Cardiac muscle cell (in vitro differentiated cells and primary cell): ENCODE measurements at regions not wholly inside any gene's neighbourhood (a gene's known extent, or its start where the extent isn't known, plus 50 kb on each side); places are given as distances from the start of the nearest gene placed in this dataset.

ENCODE experiments used
- DNase-seq, 2 donors: peaks; one replicate each; pipeline versions ENCODE4 v3.0.0 to v3.0.0-alpha.2; 2010 to 2017; ENCODE audit warnings: low read depth in 1 of 2, low spot score in 1 of 2
- H3K27ac ChIP-seq: fragments of 200-600 bp; sonication (generic); 2 replicates; pipeline ENCODE4 v1.5.1; 2016
- H3K27me3 ChIP-seq: fragments of 200-600 bp; sonication (generic); 2 replicates; pipeline ENCODE4 v1.6.0; 2016; ENCODE audit warnings: control low read depth
- H3K36me3 ChIP-seq: fragments of 200-600 bp; sonication (generic); 2 replicates; pipeline ENCODE4 v1.5.1; 2016; ENCODE audit warnings: control low read depth
- H3K4me1 ChIP-seq: fragments of 200-600 bp; sonication (generic); 2 replicates; pipeline ENCODE4 v1.8.1; 2017; ENCODE audit warnings: low read depth, mild to moderate bottlenecking, mixed run types
- H3K4me3 ChIP-seq: fragments of 200-600 bp; sonication (generic); 2 replicates; pipeline ENCODE4 v1.5.1; 2016; ENCODE audit warnings: mild to moderate bottlenecking
- H3K9me3 ChIP-seq: fragments of 200-600 bp; sonication (generic); 2 replicates; pipeline ENCODE4 v1.5.1; 2017; ENCODE audit warnings: low read depth, mild to moderate bottlenecking, control low read depth
- TF ChIP-seq, protein P1 (sequence below): IDR thresholded peaks from 2 replicates; pipeline ENCODE4 v1.5.1; 2012; ENCODE audit warnings: low read depth, mild to moderate bottlenecking, low read length

DNA sequence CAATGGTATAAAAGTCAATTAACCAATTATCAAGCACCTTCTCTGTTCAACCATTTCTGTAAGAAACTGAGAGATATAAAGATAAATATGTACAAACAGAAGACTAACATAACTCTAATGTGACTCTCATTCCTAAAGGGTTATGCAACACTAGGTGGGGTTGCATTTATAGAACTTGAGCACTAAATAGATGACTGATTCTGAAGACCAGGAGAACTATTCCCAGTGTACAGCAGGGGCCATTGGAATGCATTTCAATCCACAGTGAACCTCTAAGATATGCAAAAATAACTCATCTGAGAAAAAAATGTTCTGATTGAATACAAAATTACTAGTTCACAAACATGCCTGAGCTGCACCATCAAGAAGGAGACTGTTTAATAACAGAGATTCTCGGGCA, 341.2 kb upstream of the STEAP1 start:
- no peaks in the 10 kb centered on the region for H3K36me3 ChIP-seq
- DNase-seq, result no peak
- H3K4me1 ChIP-seq, result no peaks in the 10 kb centered on the region
- no peaks in the 10 kb centered on the region for H3K9me3 ChIP-seq
- TF ChIP-seq, protein P1, sequence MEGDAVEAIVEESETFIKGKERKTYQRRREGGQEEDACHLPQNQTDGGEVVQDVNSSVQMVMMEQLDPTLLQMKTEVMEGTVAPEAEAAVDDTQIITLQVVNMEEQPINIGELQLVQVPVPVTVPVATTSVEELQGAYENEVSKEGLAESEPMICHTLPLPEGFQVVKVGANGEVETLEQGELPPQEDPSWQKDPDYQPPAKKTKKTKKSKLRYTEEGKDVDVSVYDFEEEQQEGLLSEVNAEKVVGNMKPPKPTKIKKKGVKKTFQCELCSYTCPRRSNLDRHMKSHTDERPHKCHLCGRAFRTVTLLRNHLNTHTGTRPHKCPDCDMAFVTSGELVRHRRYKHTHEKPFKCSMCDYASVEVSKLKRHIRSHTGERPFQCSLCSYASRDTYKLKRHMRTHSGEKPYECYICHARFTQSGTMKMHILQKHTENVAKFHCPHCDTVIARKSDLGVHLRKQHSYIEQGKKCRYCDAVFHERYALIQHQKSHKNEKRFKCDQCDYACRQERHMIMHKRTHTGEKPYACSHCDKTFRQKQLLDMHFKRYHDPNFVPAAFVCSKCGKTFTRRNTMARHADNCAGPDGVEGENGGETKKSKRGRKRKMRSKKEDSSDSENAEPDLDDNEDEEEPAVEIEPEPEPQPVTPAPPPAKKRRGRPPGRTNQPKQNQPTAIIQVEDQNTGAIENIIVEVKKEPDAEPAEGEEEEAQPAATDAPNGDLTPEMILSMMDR, result no peak
- no peak overlapping the region for H3K4me3 ChIP-seq
- H3K27ac ChIP-seq, result no peak overlapping the region
- H3K27me3 ChIP-seq, result no peaks in the 10 kb centered on the region

DNA sequence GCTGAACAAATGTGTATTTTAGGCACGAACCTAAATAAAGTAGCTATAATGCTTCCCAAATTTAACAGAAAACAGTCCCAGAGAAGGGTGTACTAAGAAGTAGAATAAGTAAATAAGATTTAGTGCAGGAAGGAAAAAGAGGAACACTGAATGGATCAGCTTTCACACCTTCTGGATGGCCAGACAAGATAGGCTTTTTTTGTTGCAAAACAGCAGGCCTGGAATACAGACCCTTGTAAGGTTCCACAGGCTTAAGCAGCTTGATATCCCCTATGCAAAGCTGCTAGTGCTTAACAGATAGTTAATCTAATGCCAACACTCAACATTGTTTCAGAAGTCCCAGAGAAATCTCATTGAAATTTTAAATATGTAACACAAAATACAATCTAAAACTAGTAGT, 328.1 kb upstream of the STEAP1 start:
- no peaks in the 10 kb centered on the region for H3K27me3 ChIP-seq
- no peak overlapping the region for H3K4me3 ChIP-seq
- H3K27ac ChIP-seq, result no peak overlapping the region
- H3K4me1 ChIP-seq, result no peaks in the 10 kb centered on the region
- H3K9me3 ChIP-seq, result no peaks in the 10 kb centered on the region
- no peaks in the 10 kb centered on the region for H3K36me3 ChIP-seq
- TF ChIP-seq, protein P1, result no peak
- no peak for DNase-seq

DNA sequence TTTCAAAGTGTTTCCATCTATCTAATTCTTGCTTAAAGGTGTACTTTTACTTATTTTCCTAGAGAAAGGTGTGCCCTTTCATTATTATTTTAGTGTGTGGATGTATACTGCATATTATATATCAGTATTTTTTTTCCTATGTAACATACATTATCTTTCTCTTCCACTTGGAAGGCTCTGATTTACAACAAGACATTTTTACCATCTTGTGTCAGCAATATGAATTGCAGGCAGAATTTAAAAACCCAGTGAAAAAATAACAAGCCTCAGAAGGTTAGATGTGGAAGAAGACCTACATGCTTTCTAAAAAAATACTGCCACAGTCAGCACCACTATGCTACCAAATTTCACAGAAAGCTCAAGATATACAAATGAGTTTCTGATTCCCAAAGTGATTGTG, 327.7 kb upstream of the STEAP1 start:
- no peaks in the 10 kb centered on the region for H3K27me3 ChIP-seq
- H3K9me3 ChIP-seq, result no peaks in the 10 kb centered on the region
- H3K27ac ChIP-seq, result no peak overlapping the region
- TF ChIP-seq, protein P1, result no peak
- no peak for DNase-seq
- H3K4me1 ChIP-seq, result no peaks in the 10 kb centered on the region
- H3K4me3 ChIP-seq, result no peak overlapping the region
- no peaks in the 10 kb centered on the region for H3K36me3 ChIP-seq

DNA sequence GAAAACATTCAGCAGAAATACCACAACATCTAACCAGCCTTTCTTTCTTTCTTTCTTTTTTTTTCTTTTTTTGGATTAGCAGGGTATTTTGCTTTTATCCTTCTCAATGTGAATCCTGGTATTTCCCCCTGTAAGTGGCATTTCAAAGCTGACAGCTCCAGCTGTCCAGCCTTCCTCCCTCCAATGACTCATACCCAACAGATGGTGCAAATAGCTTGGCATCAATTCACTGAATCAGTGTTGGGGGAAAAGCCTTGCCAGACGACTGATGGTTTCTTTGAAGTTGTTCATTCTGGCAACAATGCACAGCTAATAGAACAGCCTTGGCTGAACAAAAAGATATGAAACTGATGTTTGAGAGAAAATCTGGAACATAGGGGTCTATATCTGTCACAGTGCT, 316.8 kb upstream of the STEAP1 start:
- Histone ChIP-seq H3K4me3 (no peak overlapping the region), H3K9me3 (no peaks in the 10 kb centered on the region), H3K36me3 (no peaks in the 10 kb centered on the region), H3K4me1 (no peaks in the 10 kb centered on the region), H3K27ac (no peak overlapping the region), H3K27me3 (no peaks in the 10 kb centered on the region)
- TF ChIP-seq, protein P1, result no peak
- peak in 1 of 2 donors; percentile 12 for DNase-seq

DNA sequence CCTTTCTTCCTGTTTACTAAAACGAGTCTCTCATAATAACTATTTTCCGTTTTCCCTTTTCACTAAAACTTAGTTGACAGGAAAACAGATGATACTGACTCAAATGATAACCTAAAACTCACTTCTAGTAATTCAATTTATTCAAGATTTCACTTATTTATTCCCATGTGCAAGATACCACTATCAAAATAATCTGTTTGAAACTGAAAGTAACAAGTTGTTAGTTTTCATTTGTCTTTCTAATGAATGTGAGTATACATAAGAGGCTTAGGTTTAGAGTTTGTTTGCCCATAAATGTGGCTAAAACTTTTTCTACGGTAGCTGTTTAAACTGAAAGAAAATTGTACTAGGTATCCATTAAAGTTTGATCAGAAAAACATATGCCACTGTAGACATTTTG, 314.9 kb upstream of the STEAP1 start:
- H3K27me3 ChIP-seq, result no peaks in the 10 kb centered on the region
- H3K36me3 ChIP-seq, result no peaks in the 10 kb centered on the region
- DNase-seq, result no peak
- no peak overlapping the region for H3K4me3 ChIP-seq
- no peak overlapping the region for H3K27ac ChIP-seq
- TF ChIP-seq, protein P1, result no peak
- H3K4me1 ChIP-seq, result no peaks in the 10 kb centered on the region
- no peaks in the 10 kb centered on the region for H3K9me3 ChIP-seq

DNA sequence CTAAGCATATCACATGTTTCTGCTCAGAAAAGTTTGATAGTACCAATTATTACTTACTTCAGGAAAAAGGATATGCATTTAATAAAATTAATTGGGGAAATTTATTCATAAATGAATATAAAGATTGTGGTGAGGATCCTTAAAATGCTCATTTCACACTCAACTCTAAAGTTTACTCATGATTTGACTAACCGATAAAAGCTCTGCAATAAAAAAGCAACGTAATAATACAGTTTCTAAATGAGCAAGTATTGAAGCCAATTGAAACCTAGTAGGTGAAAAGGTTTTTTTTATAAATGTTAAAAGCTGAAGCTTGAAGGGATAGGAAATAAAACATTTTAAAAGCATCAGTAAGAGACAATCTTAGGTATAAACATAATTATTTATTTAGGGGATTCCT, 308.3 kb upstream of the STEAP1 start:
- Histone ChIP-seq H3K9me3 (no peaks in the 10 kb centered on the region), H3K36me3 (no peaks in the 10 kb centered on the region), H3K27me3 (no peaks in the 10 kb centered on the region), H3K4me3 (no peak overlapping the region), H3K4me1 (no peaks in the 10 kb centered on the region), H3K27ac (no peak overlapping the region)
- no peak for DNase-seq
- TF ChIP-seq, protein P1, result no peak
